Peyer's patch (tissue), 4 donors: ENCODE measurements at regions not wholly inside any gene's neighbourhood (a gene's known extent, or its start where the extent isn't known, plus 50 kb on each side); places are given as distances from the start of the nearest gene placed in this dataset.

Experiments used
- CTCF ChIP-seq, 6 experiments: fragments of 450-650 bp in 4 of 6; fragments of 200-600 bp in 2 of 6; sonication (generic) in 1 of 6; IDR thresholded peaks; one replicate each; pipeline ENCODE4 v1.5.1; 2017 to 2019; ENCODE audit warnings: antibody characterized with exemption in 6 of 6, mild to moderate bottlenecking in 3 of 6, moderate library complexity in 1 of 6
- POLR2A ChIP-seq, 2 donors: fragments of 450-650 bp; IDR thresholded peaks; one replicate each; pipeline ENCODE4 v1.5.1; 2017; ENCODE audit warnings: antibody characterized with exemption in 2 of 2, mild to moderate bottlenecking in 2 of 2, moderate library complexity in 2 of 2

GRCh38 chr1:232713785-232714184 lies 83.9 kb upstream of the SIPA1L2 start:
- TF ChIP-seq CTCF (IDR thresholded peaks at IDR 0.05), result no peak
- TF ChIP-seq POLR2A (IDR thresholded peaks at IDR 0.05), result no peak
